GM12864 (cell line): ENCODE measurements at regions not wholly inside any gene's neighbourhood (a gene's known extent, or its start where the extent isn't known, plus 50 kb on each side); places are given as distances from the start of the nearest gene placed in this dataset.
"Not testable (repeated sequence)": the region's sequence is repeated elsewhere in the genome, so short reads cannot be mapped to it uniquely, and the experiment has no call there.

ENCODE experiments used
- DNase-seq: peaks from one replicate; pipeline ENCODE4 v3.0.0-alpha.2; 2011; ENCODE audit warnings: low read depth
- H3K4me3 ChIP-seq: 2 replicates; pipeline ENCODE4 v1.5.1; 2011; ENCODE audit warnings: mild to moderate bottlenecking, low read depth, low read length, control low read depth
- CTCF ChIP-seq: IDR thresholded peaks from 2 replicates; pipeline ENCODE4 v1.5.1; 2011; ENCODE audit warnings: low read depth, mild to moderate bottlenecking, moderate library complexity, low read length, control low read depth, inconsistent platforms; ENCODE audit errors: missing control alignments

- TF ChIP-seq CTCF = no peak
- no peak for DNase-seq
- no peak overlapping the region for H3K4me3 ChIP-seq
These were observed 120.0 kb upstream of the SLC35G4 start for GRCh38 chr18:11489266-11489899.

- H3K4me3 ChIP-seq = no peak overlapping the region
- no peak for TF ChIP-seq CTCF
- DNase-seq = no peak
These were observed 121.2 kb upstream of the SLC35G4 start for GRCh38 chr18:11488175-11488574.

- no peak for TF ChIP-seq CTCF
- DNase-seq = no peak
- H3K4me3 ChIP-seq = no peak overlapping the region
These were observed 122.0 kb upstream of the SLC35G4 start for GRCh38 chr18:11487390-11487789.

- no peak for DNase-seq
- no peak overlapping the region for H3K4me3 ChIP-seq
- TF ChIP-seq CTCF = no peak
These were observed 127.1 kb upstream of the SLC35G4 start for GRCh38 chr18:11482271-11482670.

GRCh38 chr18:11480692-11481091 is 128.7 kb upstream of the SLC35G4 start:
- H3K4me3 ChIP-seq = no peak overlapping the region
- DNase-seq = no peak
- no peak for TF ChIP-seq CTCF

- H3K4me3 ChIP-seq, DNase-seq: not testable (repeated sequence)
These were observed 130.4 kb upstream of the SLC35G4 start for GRCh38 chr18:11479031-11479430.

- no peak for DNase-seq
These were observed 138.5 kb upstream of the SLC35G4 start for GRCh38 chr18:11470941-11471340.

More at GRCh38 chr18:11470941-11471340, 138.5 kb upstream of the SLC35G4 start:
- H3K4me3 ChIP-seq = no peak overlapping the region
- TF ChIP-seq CTCF = no peak
